ENCODE measurements at regions not wholly inside any gene's neighbourhood (a gene's known extent, or its start where the extent isn't known, plus 50 kb on each side); places are given as distances from the start of the nearest gene placed in this dataset.

DNA sequence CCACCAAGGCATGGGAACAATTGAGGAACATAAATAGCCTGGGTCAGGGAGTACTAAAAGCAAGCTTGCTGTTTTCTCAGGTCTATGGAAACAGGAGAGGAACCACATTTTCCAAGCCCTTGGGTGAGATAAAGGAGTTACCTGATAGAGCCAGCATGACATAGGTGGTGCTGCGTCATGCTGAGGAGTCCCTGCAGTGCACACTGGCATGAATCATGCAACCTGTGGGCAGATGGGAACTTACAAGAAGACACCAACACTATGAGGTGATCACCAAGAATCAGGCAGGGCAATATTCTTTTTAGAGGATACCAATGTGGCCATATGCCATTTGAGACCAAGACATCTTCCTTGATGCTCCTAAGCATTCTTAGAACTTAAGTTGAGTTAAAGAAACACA is 531.8 kb downstream of the ZEB2 start:
- TF ChIP-seq, protein P1, sequence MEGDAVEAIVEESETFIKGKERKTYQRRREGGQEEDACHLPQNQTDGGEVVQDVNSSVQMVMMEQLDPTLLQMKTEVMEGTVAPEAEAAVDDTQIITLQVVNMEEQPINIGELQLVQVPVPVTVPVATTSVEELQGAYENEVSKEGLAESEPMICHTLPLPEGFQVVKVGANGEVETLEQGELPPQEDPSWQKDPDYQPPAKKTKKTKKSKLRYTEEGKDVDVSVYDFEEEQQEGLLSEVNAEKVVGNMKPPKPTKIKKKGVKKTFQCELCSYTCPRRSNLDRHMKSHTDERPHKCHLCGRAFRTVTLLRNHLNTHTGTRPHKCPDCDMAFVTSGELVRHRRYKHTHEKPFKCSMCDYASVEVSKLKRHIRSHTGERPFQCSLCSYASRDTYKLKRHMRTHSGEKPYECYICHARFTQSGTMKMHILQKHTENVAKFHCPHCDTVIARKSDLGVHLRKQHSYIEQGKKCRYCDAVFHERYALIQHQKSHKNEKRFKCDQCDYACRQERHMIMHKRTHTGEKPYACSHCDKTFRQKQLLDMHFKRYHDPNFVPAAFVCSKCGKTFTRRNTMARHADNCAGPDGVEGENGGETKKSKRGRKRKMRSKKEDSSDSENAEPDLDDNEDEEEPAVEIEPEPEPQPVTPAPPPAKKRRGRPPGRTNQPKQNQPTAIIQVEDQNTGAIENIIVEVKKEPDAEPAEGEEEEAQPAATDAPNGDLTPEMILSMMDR (IDR thresholded peaks at IDR 0.05): no peak
- no peak overlapping the region for H3K27ac ChIP-seq (ENCODE audit: low read depth in 1 of 2, low read length in 2 of 2)
- no peak overlapping the region for H3K4me3 Mint-ChIP-seq
- H3K9me3 ChIP-seq (replicated peaks in 1 of 2; ENCODE audit: control insufficient read depth in 1 of 2, insufficient read depth in 1 of 2, low read length in 2 of 2): peaks cover 0 to 7% of the 10 kb centered on the region in 2 donors
- H3K27me3 Mint-ChIP-seq (ENCODE audit: low read depth in 3 of 3): no peaks in the 10 kb centered on the region
- no peaks in the 10 kb centered on the region for H3K79me2 ChIP-seq (ENCODE audit: insufficient read depth, low read length)
- H3K4me1 Mint-ChIP-seq: no peaks in the 10 kb centered on the region
- H2AFZ ChIP-seq (ENCODE audit: insufficient read depth, low read depth, low read length, poor library complexity, severe bottlenecking): no peak overlapping the region
- 89% methylated on average over 1 of the region's 1 CpG for WGBS (ENCODE audit: insufficient coverage)
- no peaks in the 10 kb centered on the region for H3K4me1 ChIP-seq (ENCODE audit: control insufficient read depth in 1 of 2, insufficient read depth in 2 of 2, low read length in 2 of 2)
- intact Hi-C loops (cut with micrococcal nuclease): no loop called here
- H4K20me1 ChIP-seq (ENCODE audit: insufficient read depth, low read length): no peaks in the 10 kb centered on the region
- H3K9ac ChIP-seq (ENCODE audit: insufficient read depth, low read length, poor library complexity, severe bottlenecking): no peak overlapping the region
- DNase-seq: no peak
- no peaks in the 10 kb centered on the region for H3K36me3 Mint-ChIP-seq
- H3K9me3 Mint-ChIP-seq: peaks cover 9 to 21% (median 12%) of the 10 kb centered on the region in 7 donors
- H3K27me3 ChIP-seq (ENCODE audit: control insufficient read depth in 2 of 2, insufficient read depth in 2 of 2, low read length in 2 of 2): no peaks in the 10 kb centered on the region
- H3K27ac Mint-ChIP-seq: peak overlapping the region in 1 of 7 donors; percentile 51
- H3K4me2 ChIP-seq (replicated peaks; ENCODE audit: extremely low read depth, low read length, poor library complexity, severe bottlenecking): no peak overlapping the region
- no peaks in the 10 kb centered on the region for H3K36me3 ChIP-seq (replicated peaks in 1 of 2; ENCODE audit: control insufficient read depth in 1 of 2, insufficient read depth in 2 of 2, low read length in 2 of 2)
- H3K4me3 ChIP-seq (replicated peaks in 1 of 3; ENCODE audit: low read depth in 2 of 3, low read length in 3 of 3): no peak overlapping the region

DNA sequence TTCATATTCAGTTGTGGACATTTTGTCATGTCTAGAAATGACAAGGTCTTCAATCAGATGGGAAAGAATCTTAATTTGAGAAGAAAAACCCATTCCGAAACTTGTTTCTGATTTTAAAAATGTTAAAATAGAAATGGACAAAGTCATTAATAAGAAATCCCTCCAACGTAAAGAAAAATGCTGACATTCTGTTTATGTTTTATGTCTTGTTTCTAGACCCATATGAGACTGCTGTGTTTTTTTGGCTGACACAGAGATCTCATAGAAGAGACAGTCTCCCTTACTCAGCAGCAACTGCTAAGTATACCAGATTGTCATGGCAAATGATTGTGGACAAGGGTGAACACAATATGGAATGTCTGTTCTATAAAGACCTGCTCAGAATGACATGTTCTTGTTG is 538.5 kb downstream of the ZEB2 start:
- TF ChIP-seq, protein P1 (IDR thresholded peaks at IDR 0.05): no peak
- H3K9me3 ChIP-seq (replicated peaks in 1 of 2; ENCODE audit: control insufficient read depth in 1 of 2, insufficient read depth in 1 of 2, low read length in 2 of 2): no peaks in the 10 kb centered on the region
- H4K20me1 ChIP-seq (ENCODE audit: insufficient read depth, low read length): no peaks in the 10 kb centered on the region
- no peak overlapping the region for H3K27ac Mint-ChIP-seq
- no peak for DNase-seq
- no peaks in the 10 kb centered on the region for H3K79me2 ChIP-seq (ENCODE audit: insufficient read depth, low read length)
- no peaks in the 10 kb centered on the region for H3K4me1 Mint-ChIP-seq
- H2AFZ ChIP-seq (ENCODE audit: insufficient read depth, low read depth, low read length, poor library complexity, severe bottlenecking): no peak overlapping the region
- H3K9me3 Mint-ChIP-seq: peaks cover 0 to 8% (median 0%) of the 10 kb centered on the region in 7 donors
- H3K27ac ChIP-seq (ENCODE audit: low read depth in 1 of 2, low read length in 2 of 2): no peak overlapping the region
- H3K4me3 ChIP-seq (replicated peaks in 1 of 3; ENCODE audit: low read depth in 2 of 3, low read length in 3 of 3): no peak overlapping the region
- H3K4me1 ChIP-seq (ENCODE audit: control insufficient read depth in 1 of 2, insufficient read depth in 2 of 2, low read length in 2 of 2): no peaks in the 10 kb centered on the region
- H3K36me3 ChIP-seq (replicated peaks in 1 of 2; ENCODE audit: control insufficient read depth in 1 of 2, insufficient read depth in 2 of 2, low read length in 2 of 2): no peaks in the 10 kb centered on the region
- H3K9ac ChIP-seq (ENCODE audit: insufficient read depth, low read length, poor library complexity, severe bottlenecking): no peak overlapping the region
- no peak overlapping the region for H3K4me2 ChIP-seq (replicated peaks; ENCODE audit: extremely low read depth, low read length, poor library complexity, severe bottlenecking)
- no peaks in the 10 kb centered on the region for H3K27me3 Mint-ChIP-seq (ENCODE audit: low read depth in 3 of 3)
- no CpG with 5 or more reads among the region's 2 CpGs for WGBS (ENCODE audit: insufficient coverage)
- no peaks in the 10 kb centered on the region for H3K36me3 Mint-ChIP-seq
- intact Hi-C loops (cut with micrococcal nuclease): no loop called here
- no peaks in the 10 kb centered on the region for H3K27me3 ChIP-seq (ENCODE audit: control insufficient read depth in 2 of 2, insufficient read depth in 2 of 2, low read length in 2 of 2)
- no peak overlapping the region for H3K4me3 Mint-ChIP-seq

Measured in CD14-positive monocyte (primary cell).